HG02943 (cell line): ENCODE measurements at regions not wholly inside any gene's neighbourhood (a gene's known extent, or its start where the extent isn't known, plus 50 kb on each side); places are given as distances from the start of the nearest gene placed in this dataset.

Experiments used
- ATAC-seq: cut with Tn5 transposase; IDR thresholded peaks from one replicate; pipeline ENCODE4 v1.9.1; 2021; ENCODE audit warnings: mild to moderate bottlenecking, low read depth, moderate library complexity; ENCODE audit not compliant: unreplicated experiment

DNA sequence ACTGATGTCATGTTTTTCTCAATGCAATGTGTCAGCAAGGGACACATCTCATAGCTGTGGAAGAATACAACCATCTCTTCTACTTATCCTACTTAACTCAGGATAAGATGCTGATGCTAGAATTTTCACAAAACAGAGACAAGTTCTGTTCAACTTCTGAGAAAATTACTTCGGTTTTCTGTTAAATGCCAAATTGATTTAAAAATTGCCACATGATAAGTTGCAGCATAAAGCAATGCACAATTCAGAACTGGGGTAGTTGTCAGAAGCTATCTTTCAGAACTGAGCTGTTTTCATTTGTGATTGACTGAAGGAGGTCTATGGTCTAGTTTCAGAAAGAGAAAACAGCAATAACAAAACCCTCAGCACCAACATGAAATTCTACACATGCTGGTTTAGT, 954.8 kb upstream of the C9orf72 start:
- no peak for ATAC-seq

GRCh38 chr9:28538132-28538531, 964.9 kb upstream of the C9orf72 start:
- ATAC-seq, result no peak

- ATAC-seq, result no peak
Measured at GRCh38 chr9:28539434-28540070, 966.3 kb upstream of the C9orf72 start.

GRCh38 chr9:28542928-28543327, 969.6 kb upstream of the C9orf72 start:
- no peak for ATAC-seq

- no peak for ATAC-seq
Measured at GRCh38 chr9:28547527-28547926, 974.2 kb upstream of the C9orf72 start.

DNA sequence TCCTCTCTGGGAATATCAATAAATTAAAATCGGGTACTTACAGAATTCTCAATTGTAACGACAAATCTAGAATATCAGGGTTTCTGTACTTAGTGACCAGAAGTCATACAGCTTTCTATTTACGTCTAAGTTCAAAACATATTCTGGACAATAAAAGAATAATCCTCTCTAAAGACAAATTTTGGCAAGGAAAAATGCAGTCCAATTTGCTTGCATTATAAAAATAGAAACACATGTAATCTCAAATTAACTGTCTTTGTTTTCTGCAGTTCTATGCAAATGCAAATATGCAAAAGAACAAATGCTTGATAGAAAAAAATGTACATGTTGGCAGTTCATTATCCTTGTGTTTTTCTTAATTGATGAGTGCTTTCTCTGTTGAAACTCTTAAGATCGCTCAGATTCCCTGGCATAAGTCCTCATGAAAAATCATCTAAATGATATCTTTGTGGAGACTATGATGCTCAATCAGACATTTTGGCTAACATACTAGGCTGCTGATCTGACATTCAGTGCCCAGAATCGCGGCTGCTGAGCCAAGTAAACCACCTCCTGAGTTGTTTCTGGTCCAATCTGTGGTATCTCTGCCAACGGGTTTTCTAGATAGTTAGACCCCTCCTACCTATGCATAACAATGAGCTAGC, 990.1 kb upstream of the C9orf72 start:
- ATAC-seq, result no peak

- no peak for ATAC-seq
Measured at GRCh38 chr9:28583832-28584231, 1010.6 kb upstream of the C9orf72 start.

GRCh38 chr9:28584542-28584941, 1011.3 kb upstream of the C9orf72 start:
- no peak for ATAC-seq

DNA sequence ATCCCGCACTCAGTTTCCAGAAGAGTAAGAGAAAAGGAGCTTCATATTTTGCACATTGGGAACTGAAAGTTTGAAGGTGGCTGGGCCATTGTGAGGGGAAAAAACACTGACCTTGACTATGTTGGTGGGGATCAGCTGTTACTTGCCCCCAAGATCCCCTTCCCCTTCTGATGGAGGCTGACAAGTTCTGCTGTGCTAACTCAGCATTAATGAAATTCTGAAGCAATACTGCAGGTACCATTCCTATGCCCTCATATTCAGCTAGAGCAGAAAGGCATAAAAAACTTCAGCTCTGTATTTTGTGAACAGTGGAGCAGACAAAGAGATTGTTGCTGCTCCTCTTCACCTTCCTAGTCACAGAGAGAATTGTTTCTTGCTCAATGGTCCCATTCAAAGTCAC, 1013.8 kb upstream of the C9orf72 start:
- no peak for ATAC-seq

GRCh38 chr9:28598408-28598807, 1025.1 kb upstream of the C9orf72 start:
- no peak for ATAC-seq

DNA sequence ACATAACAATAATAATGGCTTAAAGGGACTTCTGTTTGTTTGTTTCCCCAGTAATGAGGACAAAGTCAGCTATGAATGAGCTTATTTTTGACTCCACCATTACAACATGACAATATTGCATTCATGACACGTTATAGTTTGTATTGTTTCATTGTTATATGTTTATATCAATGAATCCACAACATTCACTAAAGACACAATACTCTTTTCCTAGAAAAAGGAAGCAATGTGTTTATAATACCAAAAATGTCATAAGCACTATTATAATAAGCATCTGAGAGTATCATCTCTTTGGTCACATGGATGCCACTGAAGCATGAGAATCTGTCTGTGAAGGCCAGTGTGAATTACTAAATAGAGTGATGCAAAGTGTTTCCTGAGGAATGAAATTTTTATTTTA, 1026.9 kb upstream of the C9orf72 start:
- ATAC-seq, result no peak

- no peak for ATAC-seq
Measured at GRCh38 chr9:28607843-28608242, 1034.6 kb upstream of the C9orf72 start.

- ATAC-seq, result no peak
Measured at GRCh38 chr9:28610339-28610738, 1037.1 kb upstream of the C9orf72 start.

DNA sequence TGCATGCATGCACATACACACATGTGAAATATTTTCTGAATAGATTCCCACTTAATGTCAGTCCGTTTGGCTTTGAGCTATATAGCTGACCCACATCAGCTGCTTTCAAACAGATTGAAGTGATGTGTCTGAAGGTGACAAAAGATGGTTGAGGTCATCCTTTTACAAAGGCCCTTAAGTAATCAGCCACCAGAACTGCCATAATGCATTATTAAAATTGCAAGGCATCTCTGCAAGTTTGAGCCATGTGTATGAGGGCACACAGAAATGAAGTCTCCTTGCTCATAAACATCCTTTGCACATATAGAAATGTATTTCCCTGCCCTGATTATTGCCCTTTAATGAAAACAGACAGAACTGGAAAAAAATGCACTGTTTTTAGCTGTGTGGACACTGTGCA, 1043.0 kb upstream of the C9orf72 start:
- ATAC-seq, result no peak

GRCh38 chr9:28620011-28620410, 1046.7 kb upstream of the C9orf72 start:
- no peak for ATAC-seq

GRCh38 chr9:28620661-28621060, 1047.4 kb upstream of the C9orf72 start:
- no peak for ATAC-seq

- no peak for ATAC-seq
Measured at GRCh38 chr9:28624771-28625170, 1051.5 kb upstream of the C9orf72 start.

DNA sequence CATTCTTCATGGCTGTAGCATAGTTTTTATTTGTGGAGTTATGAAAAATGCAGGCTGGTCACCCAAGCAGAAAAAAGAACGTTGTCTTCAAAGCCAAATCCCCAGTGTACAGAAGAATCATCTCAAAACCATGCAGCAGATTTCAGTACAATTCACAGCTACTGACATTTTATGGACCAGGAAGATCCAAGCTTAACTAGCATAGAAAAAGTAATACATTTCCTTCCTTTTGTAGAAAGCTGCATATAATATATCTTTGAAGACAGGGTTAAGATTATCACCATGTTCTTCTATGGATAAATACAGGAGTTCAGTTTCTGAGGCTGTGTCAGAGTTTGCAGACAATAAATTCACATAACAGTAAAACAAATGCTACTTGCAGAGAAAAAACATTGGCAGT, 1054.8 kb upstream of the C9orf72 start:
- ATAC-seq, result no peak

DNA sequence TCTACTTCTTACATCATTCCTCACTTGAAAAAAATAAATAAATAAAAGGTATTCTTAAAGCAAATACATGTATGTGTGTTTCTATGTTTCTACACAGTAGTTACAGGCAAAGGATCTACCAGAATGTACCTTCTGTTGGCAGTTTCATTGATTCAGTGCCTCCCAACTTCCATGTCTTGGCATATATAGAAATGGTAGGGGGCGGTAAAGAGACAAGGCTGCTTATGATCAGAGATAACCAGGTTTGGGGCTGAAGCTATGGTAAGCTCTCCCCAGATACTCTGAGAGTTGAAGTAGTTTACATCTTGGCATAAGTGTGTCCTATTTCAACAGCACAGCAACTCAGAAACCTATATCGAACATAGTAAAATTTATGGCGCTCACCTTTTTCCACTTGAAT, 1075.4 kb upstream of the C9orf72 start:
- ATAC-seq, result no peak

- ATAC-seq, result no peak
Measured at GRCh38 chr9:28650327-28650726, 1077.0 kb upstream of the C9orf72 start.

GRCh38 chr9:28651050-28651722, 1077.9 kb upstream of the C9orf72 start:
- ATAC-seq, result no peak

GRCh38 chr9:28653216-28653615, 1079.9 kb upstream of the C9orf72 start:
- ATAC-seq, result no peak
